HUES6 (cell line): ENCODE measurements at regions not wholly inside any gene's neighbourhood (a gene's known extent, or its start where the extent isn't known, plus 50 kb on each side); places are given as distances from the start of the nearest gene placed in this dataset.

Experiments used
- H3K27ac ChIP-seq: 2 replicates; pipeline ENCODE4 v1.7.0; 2013; ENCODE audit warnings: low read depth, mild to moderate bottlenecking, low read length, inconsistent platforms
- H3K27me3 ChIP-seq: 2 replicates; pipeline ENCODE4 v1.6.1; 2013; ENCODE audit warnings: low read length; ENCODE audit not compliant: control insufficient read depth, insufficient read depth
- H3K36me3 ChIP-seq: 2 replicates; pipeline ENCODE4 v1.6.1; 2013; ENCODE audit warnings: low read length; ENCODE audit not compliant: control insufficient read depth, insufficient read depth
- H3K4me1 ChIP-seq: 2 replicates; pipeline ENCODE4 v1.6.1; 2013; ENCODE audit warnings: low read length; ENCODE audit not compliant: control insufficient read depth, insufficient read depth
- H3K4me3 ChIP-seq: 2 replicates; pipeline ENCODE4 v1.5.1; 2013; ENCODE audit warnings: low read depth, low read length
- H3K9ac ChIP-seq: one replicate; pipeline ENCODE4 v1.6.1; 2013; ENCODE audit warnings: mild to moderate bottlenecking, low read length
- H3K9me3 ChIP-seq: 2 replicates; pipeline ENCODE4 v1.6.1; 2013; ENCODE audit warnings: low read depth, low read length; ENCODE audit not compliant: control insufficient read depth, insufficient read depth

- H3K4me1 ChIP-seq, result no peaks in the 10 kb centered on the region
- H3K9ac ChIP-seq, result no peak overlapping the region
- H3K27me3 ChIP-seq, result no peaks in the 10 kb centered on the region
- H3K36me3 ChIP-seq, result no peaks in the 10 kb centered on the region
- H3K4me3 ChIP-seq, result no peak overlapping the region
- peaks cover 3% of the 10 kb centered on the region; the same call in 1 of the 2 replicates for H3K9me3 ChIP-seq
- H3K27ac ChIP-seq, result no peak overlapping the region
Observed at GRCh38 chr4:163077680-163078079, 89.0 kb downstream of the NAF1 start.

GRCh38 chr4:163072222-163072621 lies 94.5 kb downstream of the NAF1 start:
- no peaks in the 10 kb centered on the region for H3K36me3 ChIP-seq

GRCh38 chr4:163071308-163071707 lies 95.4 kb downstream of the NAF1 start:
- Histone ChIP-seq H3K4me3 (no peak overlapping the region), H3K27me3 (no peaks in the 10 kb centered on the region), H3K4me1 (no peaks in the 10 kb centered on the region), H3K36me3 (no peaks in the 10 kb centered on the region), H3K9me3 (peaks cover 2% of the 10 kb centered on the region; the same call in 1 of the 2 replicates), H3K9ac (no peak overlapping the region), H3K27ac (no peak overlapping the region)

More at GRCh38 chr4:163072222-163072621, 94.5 kb downstream of the NAF1 start:
- no peak overlapping the region for H3K4me3 ChIP-seq
- H3K27me3 ChIP-seq, result no peaks in the 10 kb centered on the region
- no peaks in the 10 kb centered on the region for H3K4me1 ChIP-seq
- peaks cover 3% of the 10 kb centered on the region; the same call in 1 of the 2 replicates for H3K9me3 ChIP-seq
- H3K9ac ChIP-seq, result no peak overlapping the region
- H3K27ac ChIP-seq, result no peak overlapping the region

- H3K27me3 ChIP-seq, result no peaks in the 10 kb centered on the region
- H3K4me3 ChIP-seq, result no peak overlapping the region
- no peaks in the 10 kb centered on the region for H3K36me3 ChIP-seq
- no peak overlapping the region for H3K27ac ChIP-seq
- H3K9ac ChIP-seq, result no peak overlapping the region
- H3K9me3 ChIP-seq, result no peaks in the 10 kb centered on the region
- no peaks in the 10 kb centered on the region for H3K4me1 ChIP-seq
Observed at GRCh38 chr4:163070023-163070422, 96.7 kb downstream of the NAF1 start.

GRCh38 chr4:163063891-163064290 lies 102.8 kb downstream of the NAF1 start:
- Histone ChIP-seq H3K9me3 (no peaks in the 10 kb centered on the region), H3K36me3 (no peaks in the 10 kb centered on the region), H3K27me3 (no peaks in the 10 kb centered on the region), H3K9ac (no peak overlapping the region), H3K4me3 (no peak overlapping the region), H3K4me1 (no peaks in the 10 kb centered on the region), H3K27ac (no peak overlapping the region)

- H3K27me3 ChIP-seq, result no peaks in the 10 kb centered on the region
- no peaks in the 10 kb centered on the region for H3K36me3 ChIP-seq
- no peak overlapping the region for H3K27ac ChIP-seq
Observed at GRCh38 chr4:163048447-163048846, 118.2 kb downstream of the NAF1 start.

GRCh38 chr4:163042306-163042705 lies 124.4 kb downstream of the NAF1 start:
- Histone ChIP-seq H3K4me1 (no peaks in the 10 kb centered on the region), H3K36me3 (no peaks in the 10 kb centered on the region), H3K9me3 (no peaks in the 10 kb centered on the region), H3K9ac (no peak overlapping the region), H3K27ac (no peak overlapping the region), H3K27me3 (no peaks in the 10 kb centered on the region), H3K4me3 (no peak overlapping the region)

More at GRCh38 chr4:163048447-163048846, 118.2 kb downstream of the NAF1 start:
- Histone ChIP-seq H3K9me3 (no peaks in the 10 kb centered on the region), H3K9ac (no peak overlapping the region), H3K4me3 (no peak overlapping the region), H3K4me1 (no peaks in the 10 kb centered on the region)

- Histone ChIP-seq H3K27me3 (no peaks in the 10 kb centered on the region), H3K9ac (no peak overlapping the region), H3K9me3 (no peaks in the 10 kb centered on the region), H3K4me3 (no peak overlapping the region), H3K36me3 (no peaks in the 10 kb centered on the region), H3K27ac (no peak overlapping the region), H3K4me1 (no peaks in the 10 kb centered on the region)
Observed at GRCh38 chr4:163017135-163017534, 149.6 kb downstream of the NAF1 start.

GRCh38 chr4:163012816-163013215 lies 153.9 kb downstream of the NAF1 start:
- Histone ChIP-seq H3K27me3 (no peaks in the 10 kb centered on the region), H3K4me1 (no peaks in the 10 kb centered on the region), H3K36me3 (no peaks in the 10 kb centered on the region), H3K4me3 (no peak overlapping the region), H3K9me3 (no peaks in the 10 kb centered on the region), H3K9ac (no peak overlapping the region), H3K27ac (no peak overlapping the region)

- Histone ChIP-seq H3K9ac (no peak overlapping the region), H3K27ac (no peak overlapping the region), H3K27me3 (no peaks in the 10 kb centered on the region)
Observed at GRCh38 chr4:163003979-163004378, 162.7 kb downstream of the NAF1 start.

GRCh38 chr4:162988530-162988929 lies 178.2 kb downstream of the NAF1 start:
- Histone ChIP-seq H3K27ac (no peak overlapping the region), H3K4me1 (0 out of 2 replicates have a peak, but pooled peaks cover 3% of the 10 kb centered on the region), H3K9me3 (no peaks in the 10 kb centered on the region), H3K9ac (no peak overlapping the region), H3K27me3 (no peaks in the 10 kb centered on the region), H3K36me3 (no peaks in the 10 kb centered on the region), H3K4me3 (no peak overlapping the region)

More at GRCh38 chr4:163003979-163004378, 162.7 kb downstream of the NAF1 start:
- no peaks in the 10 kb centered on the region for H3K36me3 ChIP-seq
- H3K4me1 ChIP-seq, result peaks cover 9% of the 10 kb centered on the region; the same call in 1 of the 2 replicates
- H3K9me3 ChIP-seq, result no peaks in the 10 kb centered on the region
- H3K4me3 ChIP-seq, result no peak overlapping the region; the same call in 1 of the 2 replicates

GRCh38 chr4:162985131-162985530 lies 181.6 kb downstream of the NAF1 start:
- H3K4me3 ChIP-seq, result no peak overlapping the region
- no peaks in the 10 kb centered on the region for H3K9me3 ChIP-seq
- H3K27me3 ChIP-seq, result no peaks in the 10 kb centered on the region
- H3K36me3 ChIP-seq, result no peaks in the 10 kb centered on the region
- H3K4me1 ChIP-seq, result 0 out of 2 replicates have a peak, but pooled peaks cover 3% of the 10 kb centered on the region
- H3K27ac ChIP-seq, result no peak overlapping the region
- H3K9ac ChIP-seq, result no peak overlapping the region
